ENCODE measurements at regions not wholly inside any gene's neighbourhood (a gene's known extent, or its start where the extent isn't known, plus 50 kb on each side); places are given as distances from the start of the nearest gene placed in this dataset.
"Not testable (repeated sequence)": the region's sequence is repeated elsewhere in the genome, so short reads cannot be mapped to it uniquely, and the experiment has no call there.

DNA sequence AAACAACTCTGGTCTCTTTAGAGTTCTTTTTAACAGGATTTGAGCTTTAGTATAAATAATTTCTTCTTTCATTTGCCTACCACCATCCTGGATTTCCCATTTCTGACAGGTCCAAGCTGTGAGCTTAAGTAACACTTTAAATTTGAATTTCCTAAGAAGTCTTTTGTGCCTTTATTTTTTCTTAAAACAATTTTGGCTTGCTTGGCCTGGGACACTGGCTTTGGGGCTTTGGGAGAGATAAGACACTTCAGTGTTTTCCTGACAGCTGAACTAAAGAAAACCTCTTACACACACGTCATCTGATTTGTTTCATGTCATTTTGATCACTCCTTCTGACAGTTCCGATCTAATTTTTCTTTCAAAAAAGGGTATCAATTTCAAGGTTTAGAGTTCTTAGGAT is 121.3 kb upstream of the BMPER start:
- no peak for DNase-seq (ENCODE audit: low read depth in 2 of 2)

DNA sequence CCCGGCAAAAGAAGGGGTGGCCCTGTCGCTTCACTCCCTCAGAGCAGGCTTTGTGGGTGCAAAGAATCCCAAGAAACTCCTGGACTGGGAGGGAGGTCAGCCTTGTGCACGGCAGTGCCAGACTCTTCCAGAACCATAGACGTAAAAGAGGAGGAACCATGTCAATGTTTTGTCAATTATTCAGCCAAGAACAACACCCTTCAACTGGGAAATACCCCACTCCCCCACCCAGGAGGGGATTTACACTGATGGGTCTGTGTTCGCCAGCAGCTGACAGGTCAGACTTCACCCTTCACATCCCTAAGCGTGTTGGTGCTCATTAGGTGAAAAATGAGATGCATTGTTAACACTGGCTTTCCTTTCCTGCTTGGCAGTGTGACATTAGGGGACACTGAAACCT is 116.8 kb upstream of the BMPER start:
- DNase-seq (ENCODE audit: low read depth in 2 of 2) = no peak

DNA sequence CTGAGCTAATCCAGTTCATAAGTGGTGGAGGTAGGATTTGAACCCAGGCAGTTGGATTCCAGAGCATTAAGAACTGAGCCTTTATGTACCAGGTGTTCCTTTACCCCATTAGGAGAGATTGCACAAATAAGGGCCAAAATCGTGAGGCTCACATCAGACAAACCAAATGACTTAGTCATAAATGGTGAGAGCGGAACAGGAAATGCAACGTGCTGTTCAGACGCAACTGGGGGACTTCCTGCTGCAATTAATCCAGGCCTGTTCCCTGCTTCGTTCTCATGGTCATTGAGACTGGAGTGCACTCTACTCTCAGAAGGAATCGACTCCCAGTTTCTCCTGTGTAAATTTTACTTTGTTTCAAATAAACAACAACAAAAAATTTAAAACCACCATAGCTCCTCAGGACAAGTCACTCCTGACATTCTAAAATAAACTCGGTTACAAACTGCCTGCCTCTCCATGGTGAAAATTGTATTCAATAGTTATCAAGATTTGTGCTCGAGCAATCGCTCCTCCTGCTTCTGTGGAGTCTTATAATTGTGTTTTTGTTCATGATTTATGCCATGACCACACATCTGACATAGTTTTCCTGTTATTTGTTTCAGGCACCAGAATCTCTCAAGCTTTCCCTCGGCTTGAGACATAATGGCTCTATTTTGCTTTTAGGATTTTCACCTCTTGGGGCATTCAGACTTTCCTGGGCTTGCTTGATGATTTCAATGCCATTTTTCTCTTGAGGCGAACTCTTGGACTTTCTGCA is 115.3 kb upstream of the BMPER start:
- DNase-seq (ENCODE audit: low read depth in 2 of 2) = no peak

DNA sequence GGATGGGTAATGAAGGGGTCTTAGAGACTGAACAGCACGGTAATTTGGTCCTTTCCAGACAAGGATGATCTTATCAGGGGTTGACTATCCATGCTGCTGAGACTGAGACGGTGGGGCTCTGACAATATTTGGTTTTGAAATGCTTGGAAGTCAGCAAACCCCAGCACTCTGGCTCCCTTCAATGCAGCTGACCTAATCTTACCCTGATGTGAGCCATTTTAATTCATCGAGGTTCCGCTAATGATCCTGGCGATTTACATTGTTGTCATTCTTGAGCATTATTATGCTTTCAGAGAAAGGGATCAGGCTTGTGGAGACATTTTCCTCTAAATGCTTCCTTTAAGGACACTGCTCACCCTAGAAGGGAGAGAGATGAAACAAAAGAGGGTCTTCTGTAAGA is 114.6 kb upstream of the BMPER start:
- no peak for DNase-seq (ENCODE audit: low read depth in 2 of 2)

DNA sequence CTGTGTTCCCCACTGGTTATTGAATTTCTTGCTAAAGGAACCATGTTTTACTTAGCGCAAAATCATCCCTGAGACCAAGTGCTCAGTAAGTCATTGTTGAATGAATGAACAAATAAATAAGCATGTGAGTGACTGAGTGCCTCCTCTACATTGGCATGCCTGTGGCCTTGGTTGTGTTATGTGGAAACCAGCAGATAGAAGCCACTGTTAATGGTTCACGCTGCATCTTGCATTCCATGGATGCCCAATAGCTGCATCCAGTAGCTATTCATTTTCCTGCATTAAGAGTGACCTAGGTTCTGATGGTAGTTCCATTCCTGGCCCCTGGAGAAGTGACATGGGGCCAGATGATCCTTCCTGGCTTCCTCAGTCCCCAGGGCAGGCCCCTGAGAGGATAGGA is 113.3 kb upstream of the BMPER start:
- no peak for DNase-seq (ENCODE audit: low read depth in 2 of 2)

DNA sequence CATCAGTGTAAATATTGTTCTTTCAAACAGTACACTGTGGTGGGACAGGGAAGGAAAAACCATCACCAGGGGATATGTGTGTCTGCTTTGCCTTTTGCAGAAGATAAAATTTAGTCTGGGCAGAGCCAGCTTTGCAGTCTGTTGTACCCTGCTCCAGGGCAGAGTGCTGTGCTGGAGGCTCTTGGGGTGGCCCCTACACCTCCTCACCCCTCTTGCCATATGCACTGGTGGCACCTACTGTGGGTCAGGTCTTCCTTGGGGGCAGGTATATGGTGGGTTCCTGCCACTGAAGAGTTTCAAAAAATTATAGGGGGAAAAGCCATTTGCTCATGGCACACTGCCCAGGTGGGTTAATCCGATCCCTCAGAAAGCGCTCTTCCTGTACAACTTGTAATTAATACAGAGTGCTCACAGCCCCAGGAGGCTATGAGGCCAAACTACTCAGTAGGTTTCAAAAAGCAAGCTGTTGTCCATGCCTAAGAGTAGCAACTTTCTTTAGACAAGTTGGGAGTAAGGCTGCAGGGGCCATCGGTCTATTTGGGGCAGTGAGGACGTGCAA is 112.7 kb upstream of the BMPER start:
- DNase-seq (ENCODE audit: low read depth in 2 of 2) = no peak

DNA sequence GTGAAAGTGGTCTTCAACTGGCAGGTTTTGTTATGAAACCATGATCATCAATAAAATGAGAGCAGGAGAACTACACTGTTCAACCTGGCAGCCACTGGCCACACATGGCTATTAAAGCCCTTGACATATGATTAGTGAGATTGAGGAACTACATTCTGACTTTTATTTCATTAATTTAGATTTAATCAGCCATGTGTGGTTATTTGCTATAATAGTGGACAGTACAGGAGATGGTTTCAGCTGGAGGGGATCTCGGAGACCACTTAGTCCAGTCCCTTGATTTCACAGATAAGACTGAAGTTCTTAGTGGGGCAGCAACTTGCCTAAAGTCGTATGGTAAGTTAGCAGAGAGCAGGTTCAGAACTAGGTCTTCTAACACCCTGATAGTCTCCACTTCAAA is 111.7 kb upstream of the BMPER start:
- DNase-seq (ENCODE audit: low read depth in 2 of 2) = no peak

DNA sequence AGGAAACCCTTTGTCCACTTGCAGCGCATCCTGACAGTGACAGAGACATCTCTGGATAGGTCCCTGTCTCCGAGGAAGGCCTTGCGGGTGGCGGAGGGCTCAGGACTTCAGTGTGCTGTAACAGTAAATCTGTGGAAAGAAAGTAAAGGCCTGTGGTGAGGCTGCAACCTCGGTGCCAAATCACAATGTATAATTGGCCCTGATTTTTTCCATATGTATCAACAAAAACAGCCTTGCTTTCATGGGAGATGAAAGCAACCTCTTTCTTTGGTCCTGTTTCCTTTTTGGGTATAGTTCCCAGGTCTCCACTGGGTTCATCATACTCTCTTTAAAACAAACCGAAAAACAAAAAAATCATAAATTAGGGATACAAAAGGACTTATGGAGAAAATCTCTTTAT is 110.9 kb upstream of the BMPER start:
- DNase-seq (ENCODE audit: low read depth in 2 of 2) = no peak

DNA sequence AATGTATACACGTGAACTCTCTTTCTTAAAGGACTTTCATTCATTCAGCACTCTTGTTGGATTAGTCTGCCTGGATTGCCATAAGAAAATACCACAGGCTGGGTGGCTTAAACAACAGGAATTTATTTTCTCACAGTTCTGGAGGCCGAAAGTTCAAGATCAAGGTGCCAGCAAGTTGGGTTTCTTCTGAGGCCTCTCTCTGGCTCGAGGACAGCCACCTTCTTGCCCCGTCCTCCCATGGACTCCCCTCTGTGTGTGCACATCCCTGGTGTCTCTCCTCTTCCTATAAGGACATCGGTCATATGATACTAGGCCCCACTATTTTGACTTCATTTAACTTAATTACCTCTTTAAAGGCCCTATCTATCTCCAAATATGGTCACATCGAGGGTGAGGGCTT is 110.4 kb upstream of the BMPER start:
- no peak for DNase-seq (ENCODE audit: low read depth in 2 of 2)

DNA sequence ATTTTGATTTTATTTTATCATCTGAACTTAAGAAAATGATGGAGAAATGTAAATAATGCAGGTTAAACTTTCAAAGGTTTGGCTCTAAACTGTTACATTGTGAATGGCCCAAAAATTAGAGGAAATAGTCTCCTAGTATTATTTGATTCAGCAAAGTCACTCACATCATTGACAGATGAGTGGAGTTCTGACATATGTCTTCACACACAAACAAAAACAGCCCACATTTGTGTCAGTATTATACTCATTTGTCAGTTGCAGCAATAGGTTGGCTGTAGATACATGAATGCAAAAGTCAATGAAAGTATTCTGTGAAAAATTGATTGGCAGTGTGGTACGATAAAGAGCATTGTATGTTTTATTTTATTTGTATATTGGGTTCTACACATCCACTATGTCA is 108.8 kb upstream of the BMPER start:
- DNase-seq (ENCODE audit: low read depth in 2 of 2) = no peak

DNA sequence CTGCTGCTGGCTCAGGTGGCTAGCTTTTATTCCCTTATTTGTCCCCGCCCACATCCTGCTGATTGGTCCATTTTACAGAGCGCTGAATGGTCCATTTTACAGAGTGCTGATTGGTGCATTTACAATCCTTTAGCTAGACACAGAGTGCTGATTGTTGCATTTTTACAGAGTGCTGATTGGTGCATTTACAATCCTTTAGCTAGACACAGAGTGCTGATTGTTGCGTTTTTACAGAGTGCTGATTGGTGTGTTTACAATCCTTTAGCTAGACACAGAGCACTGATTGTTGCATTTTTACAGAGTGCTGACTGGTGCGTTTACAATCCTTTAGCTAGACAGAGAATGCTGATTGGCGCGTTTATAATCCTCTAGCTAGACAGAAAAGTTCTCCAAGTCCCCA is 107.8 kb upstream of the BMPER start:
- DNase-seq (ENCODE audit: low read depth in 2 of 2) = not testable (repeated sequence)

DNA sequence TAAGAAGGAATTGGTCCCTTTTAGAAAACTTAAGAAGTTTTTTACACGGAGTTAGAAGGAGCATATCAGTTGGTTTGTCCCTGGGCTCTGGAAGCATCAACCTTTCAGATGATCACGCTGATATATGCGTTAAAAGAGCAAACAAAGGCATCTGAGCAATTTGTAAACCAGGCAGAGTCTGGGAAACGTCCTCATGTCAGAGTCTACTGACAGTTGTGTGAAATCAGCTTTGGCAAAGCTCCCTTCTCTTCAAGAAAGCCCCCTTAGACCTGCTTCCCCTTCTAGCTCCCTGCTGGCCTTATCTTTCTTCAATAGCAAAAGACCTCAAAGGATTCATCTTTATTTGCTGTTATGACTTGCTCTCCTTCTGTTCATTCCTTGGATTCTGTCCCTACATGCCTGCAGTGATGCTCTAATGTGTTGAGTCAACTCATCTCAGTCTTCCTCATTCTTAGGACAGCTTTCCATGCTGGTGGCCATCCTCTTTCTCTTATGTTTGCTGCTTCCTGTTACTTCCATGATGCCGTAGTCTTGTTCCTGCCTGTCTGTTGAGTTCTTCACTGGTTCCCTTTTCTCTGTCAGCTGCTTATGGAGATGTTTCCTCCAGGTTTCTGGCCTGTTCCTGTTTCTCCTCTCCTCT is 106.5 kb upstream of the BMPER start:
- DNase-seq (ENCODE audit: low read depth in 2 of 2) = no peak

DNA sequence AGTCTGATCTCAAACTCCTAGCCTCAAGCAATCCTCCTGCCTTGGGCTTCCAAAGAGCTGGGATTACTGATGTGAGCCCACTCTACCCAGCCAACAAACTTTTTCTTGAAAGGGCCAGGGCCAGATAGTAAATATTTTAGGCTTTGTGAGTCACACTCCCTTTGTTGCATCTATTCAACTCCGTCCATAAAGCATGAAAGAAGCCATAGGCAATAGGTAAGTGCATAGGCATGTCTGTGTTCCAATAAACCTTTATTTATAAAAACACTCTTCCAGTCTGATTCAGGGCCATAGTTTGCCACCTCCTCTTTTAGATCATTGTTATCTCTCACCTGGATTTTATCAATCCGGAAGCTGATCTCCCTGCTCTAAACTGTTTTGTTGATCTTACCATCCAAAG is 105.6 kb upstream of the BMPER start:
- no peak for DNase-seq (ENCODE audit: low read depth in 2 of 2)

DNA sequence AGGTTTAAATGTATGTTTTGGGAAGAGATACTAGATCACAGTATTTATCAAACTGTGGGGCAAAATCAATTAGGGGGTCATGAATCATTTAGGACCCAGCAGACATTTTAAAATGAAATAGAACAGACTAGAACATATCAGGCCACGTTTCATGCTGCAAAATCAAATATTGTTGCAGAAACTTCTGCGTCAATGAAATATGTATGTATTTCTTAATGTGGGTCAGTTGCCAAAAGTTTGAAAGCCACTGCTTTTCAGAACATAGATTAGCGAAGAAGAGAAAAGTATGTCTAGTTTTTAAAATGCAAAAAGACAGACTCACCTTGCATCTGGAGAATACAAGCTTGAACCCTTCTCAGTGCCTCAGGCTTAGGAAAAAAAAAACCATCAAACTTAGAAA is 102.7 kb upstream of the BMPER start:
- no peak for DNase-seq (ENCODE audit: low read depth in 2 of 2)

DNA sequence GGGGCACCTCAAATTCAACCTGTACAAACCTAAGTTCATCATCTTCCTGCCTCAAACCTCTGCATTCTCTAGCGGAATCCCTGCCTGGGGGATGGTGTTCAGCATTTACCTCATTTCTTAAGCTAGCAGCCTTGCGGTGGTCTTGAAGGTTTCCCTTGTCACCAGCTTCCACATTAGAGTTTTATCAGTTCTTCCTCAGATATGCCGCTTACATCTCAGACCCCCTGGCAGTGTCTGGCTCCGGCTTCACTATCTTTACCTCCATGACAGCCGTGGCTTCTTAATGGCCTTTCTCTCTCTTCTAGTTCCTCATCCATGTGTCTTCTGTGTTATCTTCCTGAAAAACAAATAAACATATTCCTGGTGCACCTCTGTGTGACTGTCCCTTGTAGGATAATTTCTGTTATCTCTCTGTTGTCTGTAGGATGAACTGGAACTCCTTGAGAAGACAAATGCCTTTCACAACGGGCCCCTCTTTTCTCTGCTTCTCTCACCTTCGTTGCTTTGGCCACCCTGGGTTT is 101.1 kb upstream of the BMPER start:
- no peak for DNase-seq (ENCODE audit: low read depth in 2 of 2)

DNA sequence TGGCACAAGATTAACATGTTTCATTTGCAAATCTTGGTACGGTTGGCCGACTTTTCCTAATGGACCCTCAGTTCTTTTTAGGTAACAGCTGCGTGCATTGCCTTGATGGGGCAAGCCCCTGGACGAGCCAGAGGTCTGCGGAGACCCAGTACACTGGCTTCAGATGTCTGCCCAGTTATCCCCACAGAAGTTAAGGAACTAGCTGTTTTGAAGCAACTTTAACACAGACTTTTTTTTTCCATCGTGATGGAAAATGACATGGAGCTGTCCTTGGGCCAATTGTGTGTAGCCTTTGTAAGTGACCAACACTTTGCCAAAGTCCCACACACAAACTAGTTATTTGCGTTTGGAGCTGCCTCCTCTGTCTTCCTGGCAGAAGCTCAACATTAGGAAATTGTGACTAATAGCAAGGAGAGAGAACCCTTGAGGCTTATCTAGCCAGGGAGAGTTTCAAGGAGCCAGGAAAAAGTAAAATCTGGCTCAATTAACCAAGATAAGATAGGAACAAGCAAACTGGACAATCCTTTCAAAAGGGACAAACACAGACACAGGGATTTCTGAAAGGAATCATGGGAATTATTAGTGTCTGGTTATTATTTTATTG is 99.6 kb upstream of the BMPER start:
- no peak for DNase-seq (ENCODE audit: low read depth in 2 of 2)

DNA sequence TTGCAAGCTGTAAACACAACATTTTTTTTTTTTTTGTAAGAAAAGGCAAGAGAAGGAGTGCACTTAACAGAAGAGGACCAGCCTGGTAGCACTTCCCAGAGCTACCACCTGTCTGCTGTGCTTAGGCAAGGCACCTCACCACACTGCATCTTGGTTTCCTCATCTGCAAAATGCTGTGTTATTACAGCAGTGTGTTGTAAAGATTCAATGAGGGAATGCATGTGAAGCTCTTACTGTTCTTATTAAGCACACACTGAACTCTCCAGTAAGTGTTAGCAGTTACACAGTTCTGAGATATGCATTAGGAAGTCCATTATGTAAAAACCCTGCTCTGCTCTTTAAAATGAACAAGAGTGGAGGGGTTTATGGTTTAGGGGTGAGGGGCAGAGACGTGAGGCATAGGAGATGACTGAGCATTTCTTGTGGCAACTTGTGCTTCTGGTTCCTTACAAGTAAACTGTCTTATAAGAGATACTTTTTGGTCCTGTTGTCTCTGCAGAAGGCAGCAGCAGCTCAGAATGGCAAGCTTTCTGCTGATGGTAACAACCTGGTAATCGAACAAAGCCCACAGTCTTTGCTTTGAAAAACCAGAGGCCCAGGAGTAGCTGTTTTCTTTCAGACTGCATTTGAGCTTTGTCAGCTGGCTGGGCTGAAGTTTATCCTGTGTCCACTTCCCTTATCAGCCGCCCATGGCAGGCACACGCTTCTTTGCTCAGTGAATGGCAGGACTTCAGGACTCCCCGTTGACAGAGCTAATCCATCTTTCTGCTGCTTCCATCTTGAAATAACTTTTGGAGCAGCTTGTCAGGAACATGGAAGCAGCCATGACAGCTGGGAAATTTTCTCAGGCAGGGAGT is 98.8 kb upstream of the BMPER start:
- no peak for DNase-seq (ENCODE audit: low read depth in 2 of 2)

DNA sequence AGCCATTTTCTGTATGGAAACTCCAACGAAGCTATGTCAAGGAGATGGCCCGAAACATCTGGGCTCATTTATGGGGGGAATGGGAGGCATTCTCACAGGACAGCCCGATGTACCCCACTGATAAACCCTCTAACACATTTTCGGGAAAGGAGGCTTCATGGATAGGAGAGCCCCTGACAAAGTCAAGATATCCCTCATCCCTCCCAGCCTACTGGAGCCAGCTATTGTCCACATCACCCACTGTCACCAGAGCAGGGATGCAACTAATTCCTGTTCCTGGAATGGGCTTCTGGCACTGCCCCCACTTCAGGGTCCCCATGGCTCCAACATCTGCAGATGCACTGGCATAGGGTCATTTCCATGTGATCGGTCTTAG is 98.2 kb upstream of the BMPER start:
- no peak for DNase-seq (ENCODE audit: low read depth in 2 of 2)

DNA sequence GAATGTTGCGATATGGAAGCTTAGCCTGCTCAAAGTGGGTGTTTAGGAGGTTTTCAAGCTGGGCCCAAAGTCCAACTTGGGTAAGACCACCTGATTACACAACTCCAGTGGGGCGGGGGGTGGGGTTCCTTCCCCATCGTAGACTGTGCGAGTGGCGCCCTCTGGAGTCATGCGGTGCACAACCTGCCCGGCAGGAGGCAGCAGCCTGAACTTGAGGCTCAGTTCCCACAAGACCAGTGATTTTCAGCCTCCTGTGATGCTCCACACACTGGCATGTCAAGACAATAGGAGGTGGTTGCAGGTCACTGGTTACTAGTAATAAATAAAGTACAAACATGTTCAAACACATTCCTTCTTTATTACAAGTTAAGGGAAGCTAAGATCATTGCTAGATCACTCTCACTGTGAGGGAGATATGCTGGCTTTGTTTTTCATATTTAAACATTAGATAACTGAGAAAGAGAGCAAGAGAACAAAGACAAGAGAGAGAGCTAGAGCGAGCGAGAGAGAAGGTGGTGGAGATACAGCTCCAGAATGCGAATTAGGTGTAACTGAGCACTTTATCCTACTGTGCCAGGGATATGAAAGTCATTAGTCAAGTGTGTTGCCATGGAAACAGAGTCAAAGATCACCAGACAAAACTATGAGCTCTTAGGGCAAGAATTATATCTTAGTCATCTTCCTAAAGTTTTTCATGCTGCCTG is 97.4 kb upstream of the BMPER start:
- DNase-seq (ENCODE audit: low read depth in 2 of 2) = no peak

DNA sequence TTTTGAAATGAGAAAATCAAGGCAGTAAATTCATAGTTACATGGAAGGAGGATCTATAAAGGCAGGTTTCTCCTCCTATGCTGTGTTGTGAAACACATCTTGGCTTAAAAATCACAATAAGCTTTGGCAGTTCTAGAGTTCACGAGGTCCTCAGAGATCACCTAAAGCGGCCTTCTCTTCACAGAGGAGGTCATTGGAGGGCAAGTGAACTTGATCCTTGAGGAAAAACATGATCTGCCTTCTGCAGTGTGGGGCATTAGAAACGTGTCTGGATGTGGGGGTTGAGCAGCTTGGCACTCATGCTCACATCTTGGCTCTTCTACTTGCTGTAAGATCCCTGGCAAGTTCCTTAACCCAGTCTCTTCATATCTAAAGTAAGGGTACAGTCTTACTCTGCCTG is 96.1 kb upstream of the BMPER start:
- no peak for DNase-seq (ENCODE audit: low read depth in 2 of 2)

DNA sequence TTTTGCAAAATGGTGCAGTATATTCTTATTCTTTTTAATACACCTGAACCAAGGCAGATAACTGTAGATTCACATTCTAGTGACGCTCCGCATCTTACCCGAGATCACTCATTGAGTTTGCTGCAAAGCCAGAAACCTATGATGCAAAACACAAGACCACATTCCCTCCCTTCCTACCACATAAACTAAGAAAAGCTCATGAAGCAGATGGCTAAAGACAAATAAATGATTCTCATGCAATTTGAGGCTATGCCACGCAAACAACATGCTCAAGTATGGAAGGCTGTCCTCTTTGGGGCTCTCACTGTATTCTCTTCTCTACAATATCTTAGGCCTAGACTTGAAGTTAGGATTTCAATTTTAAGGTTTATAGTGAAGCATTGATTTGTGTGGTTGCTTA is 95.0 kb upstream of the BMPER start:
- no peak for DNase-seq (ENCODE audit: low read depth in 2 of 2)
